Kasumi-1 (cell line): ENCODE measurements at regions not wholly inside any gene's neighbourhood (a gene's known extent, or its start where the extent isn't known, plus 50 kb on each side); places are given as distances from the start of the nearest gene placed in this dataset.

ENCODE experiments used
- DNase-seq, 2 experiments: peaks; one replicate each; lab custom pipeline; 2025; lab: John Stamatoyannopoulos, UW

DNA sequence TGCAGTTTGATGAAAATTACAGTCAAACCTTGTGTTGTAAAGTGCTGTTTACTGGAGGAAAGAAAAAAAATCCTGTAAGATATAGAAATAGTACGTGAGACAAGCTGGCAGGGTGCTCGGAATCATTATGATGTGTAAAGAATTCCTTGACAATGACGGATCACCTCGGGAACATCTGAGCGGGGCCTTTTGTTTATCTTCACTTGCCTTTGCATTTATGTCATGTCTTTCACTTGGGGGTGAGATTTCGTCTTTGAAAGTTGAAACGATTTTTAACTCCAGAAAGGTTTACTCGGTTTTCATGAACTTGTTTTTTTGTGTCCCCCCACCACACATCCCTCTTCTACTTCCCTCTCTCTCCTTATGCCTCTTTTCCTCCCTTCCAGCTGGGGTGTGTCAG is 128.3 kb upstream of the VEPH1 start:
- no peak for DNase-seq

DNA sequence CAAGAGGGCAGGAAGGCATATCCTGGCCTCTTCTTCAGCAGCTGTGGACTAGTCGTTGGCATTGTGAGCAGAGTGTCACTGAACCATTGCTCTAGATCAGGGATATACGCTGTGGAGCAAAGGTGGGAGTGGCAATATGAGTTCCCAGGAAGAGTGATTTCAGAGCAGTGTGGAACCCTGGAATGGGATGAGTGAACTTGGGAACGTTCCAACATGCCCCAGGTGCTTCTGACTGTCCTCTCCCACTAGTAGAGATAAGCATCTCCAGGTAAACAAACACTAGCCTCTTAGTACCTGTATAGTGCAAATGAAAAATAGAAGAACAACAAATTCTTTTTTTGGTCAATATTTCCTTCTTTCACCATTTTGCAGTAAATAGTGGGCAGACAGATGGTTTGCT is 123.6 kb upstream of the VEPH1 start:
- DNase-seq: no peak

DNA sequence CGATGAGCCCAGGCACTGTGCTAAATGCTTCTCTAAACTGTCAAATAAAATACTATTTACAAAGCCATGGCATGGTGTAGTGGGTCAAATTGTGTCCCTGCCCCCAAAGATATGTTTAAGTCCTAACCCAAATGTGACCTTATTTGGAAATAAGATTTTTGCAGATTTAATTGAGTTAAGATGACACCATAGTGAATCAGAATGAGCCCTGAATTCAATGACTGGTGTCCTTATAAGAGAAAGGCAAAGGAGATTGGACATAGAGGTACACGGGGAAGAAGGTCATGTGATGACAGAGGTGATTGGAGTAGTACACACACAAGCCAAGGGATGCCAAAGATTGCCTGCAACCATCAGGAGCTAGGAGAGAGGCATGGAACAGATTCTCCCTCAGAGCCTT is 121.6 kb upstream of the VEPH1 start:
- no peak for DNase-seq

DNA sequence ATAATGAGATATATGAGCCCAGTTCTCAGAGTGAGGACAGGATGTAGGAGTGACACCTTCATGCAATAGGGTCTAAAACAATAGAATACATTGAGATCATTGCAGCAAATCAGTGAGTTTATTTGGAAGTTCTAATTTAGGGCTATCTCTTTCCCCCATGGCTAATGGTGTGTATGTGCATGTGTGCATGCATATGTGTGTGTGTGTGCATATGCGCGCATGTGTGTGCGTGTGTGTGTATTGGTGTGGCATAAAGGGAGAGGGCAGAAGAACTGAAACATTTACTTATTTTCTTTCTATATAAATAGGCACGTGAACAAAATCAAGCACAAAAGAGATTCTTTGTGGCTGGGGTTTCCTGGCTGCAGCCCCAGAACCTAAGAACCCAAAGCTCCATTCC is 115.7 kb upstream of the VEPH1 start:
- DNase-seq: no peak

DNA sequence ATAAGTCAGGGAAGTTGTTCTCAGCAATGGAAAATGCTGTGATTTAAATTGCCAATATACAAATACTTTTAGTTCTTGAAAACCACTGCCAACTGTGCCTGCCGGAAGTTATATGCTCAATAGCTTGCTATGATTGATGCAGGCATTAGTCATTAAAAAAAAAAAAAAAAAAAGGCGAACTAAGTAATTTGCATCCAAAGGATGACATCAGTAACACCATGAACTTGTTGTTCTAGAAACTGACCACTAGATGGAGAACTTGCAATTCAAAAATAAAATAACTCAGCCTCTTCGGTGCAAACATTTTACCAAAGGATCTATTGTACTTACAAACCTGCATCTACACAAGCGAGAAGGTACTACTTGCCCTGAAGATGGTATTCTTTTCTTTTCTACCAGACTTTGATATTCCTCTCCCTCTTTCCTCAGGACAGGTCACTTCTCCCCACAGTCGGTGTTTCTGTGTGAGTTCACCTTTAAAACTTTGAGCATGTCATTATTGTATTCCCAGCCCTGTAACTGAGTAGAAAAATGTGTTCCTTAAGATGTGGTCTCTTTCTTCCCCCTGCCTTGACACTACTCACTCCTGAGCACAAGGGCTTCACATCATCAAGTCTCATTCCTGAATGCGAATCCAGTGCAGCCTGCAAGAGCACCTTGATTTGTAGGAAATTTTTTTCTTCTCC is 115.0 kb upstream of the VEPH1 start:
- peak; percentile 83 to 89 for DNase-seq

DNA sequence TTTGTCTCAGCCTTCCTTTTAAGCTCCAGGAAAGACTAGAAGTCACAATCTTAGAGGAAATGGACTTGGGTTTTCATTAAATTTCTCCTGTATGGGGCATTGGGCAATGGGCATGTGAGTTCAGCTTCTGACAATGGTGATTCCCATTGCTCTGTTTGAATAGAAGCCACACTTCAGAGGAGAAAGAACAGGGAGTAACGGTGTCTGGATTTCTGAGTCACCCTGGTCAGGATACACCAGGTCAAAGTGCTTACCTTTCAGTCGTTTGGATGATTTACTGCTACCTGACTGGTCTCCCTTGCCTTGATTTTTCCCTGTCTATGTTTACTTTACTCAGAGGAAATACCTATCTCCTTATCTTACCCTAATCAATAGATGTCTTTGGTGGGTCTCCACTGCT is 111.7 kb upstream of the VEPH1 start:
- no peak for DNase-seq

DNA sequence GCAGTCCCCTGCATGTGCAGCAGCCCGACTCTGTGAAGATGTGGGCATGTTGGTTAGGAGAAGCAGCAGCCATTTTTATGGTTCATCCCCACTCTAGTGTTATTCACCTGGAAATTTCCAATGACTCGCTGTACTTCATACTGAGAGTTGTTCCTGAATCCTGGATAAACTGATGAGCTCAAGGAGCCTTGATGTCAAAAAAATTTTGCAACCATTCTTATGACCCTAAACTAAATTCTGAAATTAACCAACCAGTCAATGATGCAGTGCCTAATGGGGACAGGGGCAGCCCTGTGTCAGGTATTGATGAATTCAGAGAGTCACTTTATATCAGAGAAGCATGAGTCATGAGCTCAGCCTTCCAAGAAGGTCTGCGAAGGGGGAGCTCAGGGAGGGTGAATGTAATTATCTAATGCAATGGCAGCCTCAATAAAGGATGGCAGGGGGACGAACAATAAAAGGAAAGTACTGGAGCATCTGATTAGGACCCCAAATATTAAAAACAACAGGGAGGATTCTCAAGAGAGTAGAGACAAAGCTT is 108.4 kb upstream of the VEPH1 start:
- DNase-seq: no peak

DNA sequence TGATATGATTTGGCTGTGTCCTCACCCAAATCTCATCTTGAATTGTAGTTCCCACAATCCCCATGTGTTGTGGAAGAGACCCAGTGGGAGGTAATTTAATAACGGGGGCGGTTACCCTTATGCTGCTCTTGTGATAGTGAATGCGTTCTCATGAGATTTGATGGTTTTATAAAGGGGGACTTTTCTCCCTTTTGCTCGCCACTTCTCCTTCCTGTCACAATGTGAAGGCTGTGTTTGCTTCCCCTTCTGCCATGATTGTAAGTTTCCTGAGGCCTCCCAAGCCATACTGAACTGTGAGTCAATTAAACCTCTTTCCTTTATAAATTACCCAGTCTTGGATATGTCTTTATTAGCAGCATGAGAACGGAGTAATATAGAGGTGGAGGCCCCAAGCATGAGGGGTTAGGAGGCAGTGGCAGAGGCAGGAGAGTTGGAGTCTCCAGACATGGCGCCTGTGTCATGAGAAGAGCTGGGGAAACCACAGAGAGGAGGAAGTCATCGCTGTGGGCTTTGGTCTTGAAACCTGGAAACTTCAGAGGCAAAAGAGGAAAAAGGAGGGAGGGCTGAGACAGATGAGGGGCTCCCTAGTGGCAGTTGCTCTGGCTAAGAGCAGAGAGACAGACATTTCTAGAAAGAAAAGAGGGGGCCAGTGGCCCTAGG is 107.8 kb upstream of the VEPH1 start:
- peak; percentile 74 to 77 for DNase-seq

DNA sequence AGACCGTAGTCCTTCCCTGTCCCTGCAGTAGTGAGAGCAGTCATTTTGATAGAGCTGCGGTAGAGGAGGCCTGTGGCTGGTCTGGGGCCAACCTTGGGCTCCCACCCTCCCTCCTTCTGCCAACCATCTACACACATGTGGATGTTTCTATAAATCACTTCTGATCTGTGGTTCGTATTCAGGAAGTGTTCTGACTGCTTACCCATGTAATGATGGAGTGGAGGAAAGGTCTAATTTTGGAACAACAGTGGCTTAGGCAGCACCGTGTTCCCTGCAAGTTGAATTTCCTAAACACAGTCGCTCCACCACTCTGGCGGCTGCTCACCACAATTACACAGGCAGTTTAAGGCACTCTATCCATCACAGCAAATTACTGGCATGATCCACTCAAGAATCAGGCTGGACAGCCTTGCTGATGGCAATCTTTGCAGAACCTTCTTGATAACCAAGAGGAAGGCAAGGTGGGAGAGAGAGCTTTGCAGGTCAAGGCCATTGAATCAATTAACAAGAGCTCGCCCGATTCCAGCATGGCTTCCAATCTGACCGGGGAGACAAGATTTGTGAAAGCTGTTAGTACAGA is 104.7 kb upstream of the VEPH1 start:
- DNase-seq: no peak

DNA sequence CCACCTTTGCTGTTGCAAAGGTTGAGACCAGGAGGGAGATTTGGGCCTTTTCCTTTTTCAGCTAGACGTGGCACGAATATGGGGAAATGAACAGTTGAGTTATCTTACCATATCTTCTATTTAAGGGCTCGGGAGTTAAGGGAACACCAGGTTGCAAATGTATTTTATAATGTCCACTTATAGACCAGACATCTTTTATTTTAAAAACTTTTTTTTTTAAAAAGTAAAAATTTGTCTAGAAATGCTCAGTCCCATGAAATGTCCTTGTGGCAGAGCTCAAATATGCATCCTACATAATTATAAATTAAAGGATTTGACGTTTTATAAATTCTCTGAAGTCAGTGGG is 103.6 kb upstream of the VEPH1 start:
- no peak for DNase-seq

DNA sequence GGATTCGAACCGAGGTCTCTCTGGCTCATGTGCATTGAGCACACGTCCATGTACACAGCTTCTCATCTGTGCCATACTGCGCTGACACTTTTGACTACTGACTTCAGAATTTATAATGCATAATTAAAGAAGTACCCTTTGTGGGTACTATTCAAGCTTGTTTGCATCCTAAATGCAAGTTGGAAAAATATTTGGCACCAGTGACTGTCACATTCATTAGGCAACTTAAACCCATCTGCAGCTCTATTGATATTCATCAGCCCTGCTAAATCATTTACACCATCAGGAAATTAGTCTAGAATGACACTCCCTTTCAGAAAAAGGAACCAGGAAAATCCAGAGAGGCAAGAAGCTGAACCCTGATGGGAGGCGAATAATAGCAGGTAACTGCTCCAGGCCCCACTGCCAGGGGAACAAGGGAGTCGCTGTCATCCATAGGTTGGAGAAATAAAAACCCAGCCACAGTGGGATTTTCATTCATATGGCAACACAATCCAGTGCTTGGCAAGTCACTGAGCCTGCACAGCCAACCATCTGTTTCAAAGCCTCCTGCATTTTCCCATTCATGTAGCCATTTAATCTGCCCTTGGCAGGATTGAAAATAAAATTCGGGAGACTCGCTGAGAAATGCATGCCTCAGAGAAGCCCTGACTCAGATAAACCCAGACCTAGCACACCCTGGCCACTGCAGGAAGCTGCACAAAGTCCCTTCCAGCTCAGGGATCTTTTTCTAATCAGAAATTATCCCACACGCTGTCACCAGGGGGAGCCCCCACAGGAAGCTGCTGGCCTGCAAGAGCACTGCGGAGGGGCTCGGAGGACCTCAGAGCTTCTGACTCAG is 103.0 kb upstream of the VEPH1 start:
- DNase-seq: peak; percentile 62 to 69

DNA sequence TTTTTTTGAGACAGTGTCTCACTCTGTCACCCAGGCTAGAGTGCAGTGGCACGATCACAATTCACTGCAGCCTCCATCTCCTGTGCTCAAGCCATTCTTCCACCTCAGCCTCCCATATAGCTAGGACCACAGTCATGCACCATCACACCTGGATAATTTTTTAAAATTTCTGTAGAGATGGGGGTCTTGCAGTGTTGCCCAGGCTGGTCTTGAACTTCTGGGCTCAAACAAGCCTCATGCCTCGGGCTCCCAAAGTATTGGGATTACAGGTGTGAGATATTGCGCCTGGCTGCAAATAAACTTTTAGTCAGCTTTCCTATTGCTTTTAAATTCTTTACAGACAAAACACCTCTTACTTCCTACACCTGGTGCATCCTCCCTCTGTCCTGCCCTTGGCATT is 102.1 kb upstream of the VEPH1 start:
- no peak for DNase-seq

DNA sequence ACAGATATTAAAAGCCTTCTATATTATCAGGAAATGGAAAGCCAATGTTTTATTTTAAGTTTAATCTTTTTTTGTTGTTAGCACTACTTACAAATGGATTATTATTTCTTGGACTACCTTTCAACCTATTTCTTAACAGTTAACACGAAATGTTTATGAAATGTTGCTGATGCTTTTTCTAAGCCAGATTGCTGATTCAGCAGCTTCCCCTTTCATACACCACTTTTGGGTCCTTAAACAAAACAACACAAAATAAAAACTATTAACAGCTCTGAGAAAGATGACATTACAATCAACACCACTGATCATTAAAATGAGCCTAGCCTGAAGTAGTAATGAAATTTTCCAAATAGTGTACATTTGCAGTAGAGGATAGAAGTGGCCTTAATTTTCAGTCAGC is 99.2 kb upstream of the VEPH1 start:
- no peak for DNase-seq

DNA sequence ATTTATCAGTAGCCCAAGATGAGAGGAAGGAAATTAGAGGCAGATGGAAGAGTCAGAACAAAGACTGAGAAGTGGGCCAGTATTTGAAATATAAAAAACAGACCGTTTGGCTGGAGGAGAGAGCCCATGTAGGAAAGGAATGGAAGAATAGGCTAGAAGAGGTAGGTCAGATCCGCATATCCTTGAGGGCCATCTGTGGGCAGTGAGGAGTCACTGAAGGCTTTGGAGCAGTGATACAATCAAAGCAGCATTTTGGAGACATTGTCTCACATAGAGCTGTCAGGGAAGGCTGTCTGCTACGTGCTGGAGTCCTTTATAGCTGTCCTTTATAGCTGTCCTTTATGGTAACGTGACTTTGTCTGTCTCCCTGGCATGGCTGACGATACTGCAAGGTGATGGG is 92.0 kb upstream of the VEPH1 start:
- no peak for DNase-seq

DNA sequence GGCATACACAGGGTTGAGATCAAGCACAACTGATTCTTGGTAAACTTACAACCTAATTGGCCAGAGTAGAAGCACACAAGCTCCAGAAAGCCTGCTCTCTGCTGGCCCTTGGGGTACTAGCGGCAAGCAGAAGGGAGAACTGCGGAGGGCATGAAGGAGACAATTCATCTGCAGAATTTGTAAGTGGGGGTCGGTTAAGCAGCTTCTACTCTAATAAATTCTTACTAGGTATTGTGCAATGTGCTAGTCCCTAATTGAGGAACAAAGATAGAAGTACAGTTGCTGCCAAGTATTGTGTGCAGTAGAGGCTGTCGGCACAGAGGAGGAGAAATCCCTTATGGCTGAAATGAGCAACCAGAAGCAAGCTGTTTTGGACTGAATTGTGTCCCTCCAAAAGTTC is 91.2 kb upstream of the VEPH1 start:
- peak; percentile 43 to 66 for DNase-seq

DNA sequence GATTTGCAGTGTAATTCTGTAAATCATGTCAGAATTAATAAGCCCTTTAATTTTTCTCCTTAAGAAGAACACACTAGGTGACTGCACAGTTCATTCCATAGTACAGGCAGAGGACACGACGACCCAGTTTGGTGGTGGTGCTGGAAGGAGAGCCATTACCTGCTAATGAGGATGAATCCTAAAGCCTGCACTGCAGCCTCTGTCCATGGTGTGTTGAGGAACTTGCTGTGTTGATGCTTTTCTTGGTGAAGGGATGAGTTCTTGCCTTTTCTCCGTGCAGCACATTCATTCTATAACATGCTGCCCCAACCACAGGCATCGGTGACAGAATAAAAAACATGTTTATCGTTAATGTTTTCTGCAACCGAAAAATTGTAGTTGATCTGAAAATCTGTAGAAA is 89.6 kb upstream of the VEPH1 start:
- DNase-seq: no peak

DNA sequence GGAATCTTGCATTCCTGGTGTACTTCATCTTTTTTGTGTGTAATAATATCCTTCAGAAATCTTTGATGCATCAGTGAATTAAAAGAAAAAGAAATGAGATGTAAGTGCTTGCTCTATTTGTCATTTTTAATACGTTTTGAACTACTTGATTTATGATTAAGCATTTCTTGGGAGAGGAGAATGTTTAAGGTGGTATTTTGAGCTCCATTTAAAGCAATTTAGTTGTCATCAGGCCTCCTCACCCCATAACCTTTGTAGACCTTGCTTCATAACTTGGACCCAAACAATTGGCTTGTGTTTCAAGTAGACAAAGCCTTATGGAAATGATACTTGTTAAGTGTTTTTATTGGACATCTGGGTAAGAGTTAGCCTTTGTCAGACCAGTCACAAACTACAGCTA is 87.1 kb upstream of the VEPH1 start:
- no peak for DNase-seq

DNA sequence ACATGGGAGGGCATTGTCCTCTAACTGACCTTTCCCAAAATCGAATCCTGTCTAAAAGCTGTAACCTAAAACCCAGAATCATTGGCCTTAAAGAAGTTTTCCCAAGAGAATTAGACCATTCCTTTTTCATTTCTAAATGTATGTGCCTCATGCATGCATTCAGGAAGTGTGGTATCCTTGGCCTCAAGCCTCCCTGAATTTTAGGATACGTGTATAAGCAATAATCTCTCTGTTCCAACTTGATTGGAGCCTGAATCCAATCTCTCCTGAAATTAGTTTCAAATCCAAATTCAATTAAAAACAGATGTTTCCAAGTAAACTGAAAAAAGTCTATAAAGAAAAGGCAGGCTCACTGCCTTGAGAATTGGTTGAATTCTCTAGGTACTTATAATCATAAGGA is 86.0 kb upstream of the VEPH1 start:
- DNase-seq: no peak

DNA sequence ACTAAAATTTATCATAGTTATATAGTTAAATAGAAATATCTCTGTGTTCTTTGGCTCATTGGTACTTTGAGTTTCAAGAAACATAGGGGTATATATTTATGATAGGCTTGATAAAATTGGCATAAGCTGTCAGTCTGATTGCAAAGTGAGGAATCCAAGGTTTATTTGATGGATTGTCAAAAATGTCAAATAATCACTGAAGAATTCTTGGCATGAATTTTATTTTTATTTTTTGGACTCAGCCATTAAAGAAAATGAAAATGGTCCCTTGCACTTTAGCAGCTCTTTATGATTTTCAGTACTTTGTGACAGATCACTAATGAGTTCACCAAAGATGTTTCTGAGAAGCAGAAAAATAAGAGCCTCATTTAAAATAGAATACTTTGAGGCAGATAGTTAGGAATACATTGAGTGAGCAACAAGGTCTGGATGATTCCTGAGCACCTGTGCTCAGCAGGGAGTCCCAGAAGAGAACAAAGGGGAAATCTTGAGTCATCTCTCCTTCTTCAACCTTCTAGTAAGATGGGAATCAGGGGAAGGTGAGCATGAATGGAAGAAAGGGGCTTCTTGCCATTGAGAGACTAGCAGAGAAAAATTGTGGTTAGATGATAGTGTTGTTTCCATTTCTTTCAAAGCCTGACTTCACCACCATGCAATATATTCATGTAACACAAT is 85.3 kb upstream of the VEPH1 start:
- no peak for DNase-seq

DNA sequence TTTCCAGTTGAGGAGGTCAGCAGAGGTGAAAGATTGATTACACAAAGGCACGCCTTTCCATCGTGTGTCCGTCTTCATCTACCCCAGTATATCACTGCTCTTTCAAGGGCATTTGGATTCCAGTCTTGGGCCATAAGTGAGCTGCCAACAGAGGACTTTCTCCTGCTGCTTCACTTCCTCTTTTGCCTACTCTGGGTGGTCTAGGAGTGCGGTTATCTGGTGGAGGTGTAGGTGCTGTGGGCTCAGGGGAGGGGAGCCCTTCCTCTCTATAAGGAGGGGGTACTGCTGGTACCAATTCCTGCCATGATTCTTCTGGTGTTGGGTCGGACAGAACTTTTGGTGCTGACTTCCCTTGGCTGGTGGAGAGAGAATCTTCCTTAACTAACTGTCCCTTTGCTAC is 83.1 kb upstream of the VEPH1 start:
- DNase-seq: peak in 1 of 2 experiments; percentile 13

DNA sequence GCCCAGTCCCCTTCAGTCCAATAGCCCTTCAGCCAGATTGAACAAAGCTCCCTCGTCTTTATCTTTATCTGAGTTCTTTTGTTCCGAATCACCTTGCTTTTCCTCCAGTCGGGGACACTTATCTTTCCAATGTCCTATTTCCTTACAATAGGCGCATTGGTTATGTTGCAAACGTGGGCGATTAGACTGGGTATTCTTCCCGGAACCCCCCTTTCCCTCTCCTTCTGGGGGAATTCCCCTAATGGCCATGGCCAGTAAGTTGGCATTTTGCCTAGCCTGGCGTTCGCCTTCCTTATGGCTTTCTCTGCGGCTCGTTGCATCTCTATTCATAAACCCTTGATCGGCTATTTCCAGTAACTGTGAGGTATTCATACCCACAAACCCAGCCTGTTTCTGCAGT is 82.2 kb upstream of the VEPH1 start:
- no peak for DNase-seq

DNA sequence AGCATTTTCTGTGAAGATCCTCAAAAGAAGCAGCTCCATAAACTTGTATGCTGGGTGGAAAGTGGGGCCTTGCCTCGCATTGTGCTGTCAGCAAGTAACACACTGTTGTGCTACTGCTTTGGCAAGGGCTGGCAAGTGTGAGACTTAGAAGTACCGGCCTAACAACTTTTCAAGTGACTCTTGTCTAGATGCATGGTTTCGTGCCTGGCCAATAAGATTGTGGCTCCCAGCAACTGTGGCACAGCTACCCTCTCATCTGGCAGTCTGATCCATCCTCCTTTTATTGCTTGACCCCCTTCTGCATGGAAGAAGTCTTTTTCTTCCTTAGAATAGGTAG is 79.4 kb upstream of the VEPH1 start:
- DNase-seq: no peak
